Mesendoderm (in vitro differentiated cells): ENCODE measurements at regions not wholly inside any gene's neighbourhood (a gene's known extent, or its start where the extent isn't known, plus 50 kb on each side); places are given as distances from the start of the nearest gene placed in this dataset.
A peak's percentile ranks its signal among the peaks of the same experiment; 100 is the strongest.
"Not testable (repeated sequence)": the region's sequence is repeated elsewhere in the genome, so short reads cannot be mapped to it uniquely, and the experiment has no call there.

Source experiments
- DNase-seq: peaks from one replicate; pipeline ENCODE4 v3.0.0; 2013
- H2AK5ac ChIP-seq: 2 replicates; pipeline ENCODE4 v1.6.1; 2013; ENCODE audit warnings: low read length, inconsistent platforms
- H2BK120ac ChIP-seq: 2 replicates; pipeline ENCODE4 v1.6.1; 2013; ENCODE audit warnings: low read depth, mild to moderate bottlenecking, low read length, moderate library complexity, mixed read lengths
- H2BK15ac ChIP-seq: replicated peaks from 2 replicates; pipeline ENCODE4 v1.6.1; 2013; ENCODE audit warnings: low read depth, mild to moderate bottlenecking, moderate library complexity
- H2BK5ac ChIP-seq: 2 replicates; pipeline ENCODE4 v1.6.1; 2013; ENCODE audit warnings: low read length, inconsistent platforms
- H3K18ac ChIP-seq: 2 replicates; pipeline ENCODE4 v1.6.1; 2013; ENCODE audit warnings: mild to moderate bottlenecking, low read length, mixed read lengths
- H3K23ac ChIP-seq: one replicate; pipeline ENCODE4 v1.6.1; 2013; ENCODE audit warnings: low read length
- H3K27ac ChIP-seq: 2 replicates; pipeline ENCODE4 v1.5.1; 2013; ENCODE audit warnings: low read depth, mild to moderate bottlenecking, inconsistent platforms, low read length, moderate library complexity
- H3K27me3 ChIP-seq: 2 replicates; pipeline ENCODE4 v1.6.1; 2013; ENCODE audit warnings: low read length, control low read depth, mild to moderate bottlenecking, inconsistent platforms; ENCODE audit not compliant: insufficient read depth, poor library complexity
- H3K36me3 ChIP-seq: 2 replicates; pipeline ENCODE4 v1.6.1; 2013; ENCODE audit warnings: low read length, inconsistent platforms; ENCODE audit not compliant: control insufficient read depth, insufficient read depth
- H3K4ac ChIP-seq: one replicate; pipeline ENCODE4 v1.6.1; 2013; ENCODE audit warnings: low read depth, mild to moderate bottlenecking, low read length, moderate library complexity
- H3K4me1 ChIP-seq: 2 replicates; pipeline ENCODE4 v1.6.1; 2013; ENCODE audit warnings: low read depth, low read length, inconsistent platforms; ENCODE audit not compliant: control insufficient read depth
- H3K4me2 ChIP-seq: 2 replicates; pipeline ENCODE4 v1.6.1; 2013; ENCODE audit warnings: low read length
- H3K4me3 ChIP-seq: 2 replicates; pipeline ENCODE4 v1.5.1; 2013; ENCODE audit warnings: mild to moderate bottlenecking, low read length
- H3K56ac ChIP-seq: one replicate; pipeline ENCODE4 v1.6.1; 2013; ENCODE audit warnings: low read length
- H3K79me1 ChIP-seq: 2 replicates; pipeline ENCODE4 v1.6.1; 2013; ENCODE audit warnings: low read length, inconsistent platforms
- H3K79me2 ChIP-seq: 2 replicates; pipeline ENCODE4 v1.6.1; 2013; ENCODE audit warnings: mild to moderate bottlenecking, low read length; ENCODE audit not compliant: control insufficient read depth, insufficient read depth
- H3K9ac ChIP-seq: 2 replicates; pipeline ENCODE4 v1.6.1; 2013; ENCODE audit warnings: low read length, inconsistent platforms
- H4K5ac ChIP-seq: one replicate; pipeline ENCODE4 v1.6.1; 2013; ENCODE audit warnings: low read length
- H4K8ac ChIP-seq: one replicate; pipeline ENCODE4 v1.6.1; 2013; ENCODE audit warnings: low read depth, mild to moderate bottlenecking, control low read depth, low read length, moderate library complexity
- WGBS: extraction: QIAGEN DNeasy Blood & Tissue Kit; methylation state at CpG from one replicate; pipeline ENCODE4 v1.1.7; 2013; ENCODE audit warnings: low lambda C conversion rate, missing lambda C conversion rate; ENCODE audit not compliant: insufficient coverage; ENCODE audit errors: extremely low coverage; 5-methylcytosine and 5-hydroxymethylcytosine counted together

DNA sequence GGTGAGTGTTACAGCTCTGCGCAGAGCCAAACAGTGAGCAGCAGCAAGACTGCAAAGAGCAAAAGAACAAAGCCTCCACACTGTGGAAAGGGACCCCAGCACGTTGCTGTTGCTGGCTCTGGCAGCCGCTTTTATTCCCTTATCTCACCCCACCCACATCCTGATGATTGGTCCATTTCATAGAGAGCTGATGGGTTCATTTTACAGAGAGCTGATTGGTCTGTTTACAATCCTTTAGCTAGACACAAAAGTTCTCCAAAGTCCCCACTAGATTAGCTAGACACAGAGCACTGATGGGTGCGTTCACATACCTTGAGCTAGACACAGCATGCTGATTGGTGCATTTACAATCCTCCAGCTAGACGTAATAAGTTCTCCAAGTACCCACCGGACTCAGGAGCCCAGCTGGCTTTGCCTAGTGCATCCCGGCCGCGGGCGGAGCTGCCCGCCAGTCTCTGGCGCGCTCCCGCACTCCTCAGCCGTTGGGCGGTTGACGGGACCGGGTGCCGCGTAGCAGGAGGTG lies 291.4 kb upstream of the PRSS16 start:
- not testable (repeated sequence) for H2AK5ac ChIP-seq, H3K18ac ChIP-seq, H4K5ac ChIP-seq, H2BK120ac ChIP-seq, H3K36me3 ChIP-seq, H3K27ac ChIP-seq, H2BK5ac ChIP-seq, H3K79me1 ChIP-seq, H3K4ac ChIP-seq, H2BK15ac ChIP-seq, H3K23ac ChIP-seq, H3K4me2 ChIP-seq, H3K4me1 ChIP-seq, H3K27me3 ChIP-seq, H4K8ac ChIP-seq, H3K4me3 ChIP-seq, H3K79me2 ChIP-seq
- DNase-seq = peak; percentile 97
- WGBS = no CpG with 5 or more reads among the region's 20 CpGs
- Histone ChIP-seq H3K9ac (peak overlapping the region; percentile 40), H3K56ac (peak overlapping the region; percentile 75)

DNA sequence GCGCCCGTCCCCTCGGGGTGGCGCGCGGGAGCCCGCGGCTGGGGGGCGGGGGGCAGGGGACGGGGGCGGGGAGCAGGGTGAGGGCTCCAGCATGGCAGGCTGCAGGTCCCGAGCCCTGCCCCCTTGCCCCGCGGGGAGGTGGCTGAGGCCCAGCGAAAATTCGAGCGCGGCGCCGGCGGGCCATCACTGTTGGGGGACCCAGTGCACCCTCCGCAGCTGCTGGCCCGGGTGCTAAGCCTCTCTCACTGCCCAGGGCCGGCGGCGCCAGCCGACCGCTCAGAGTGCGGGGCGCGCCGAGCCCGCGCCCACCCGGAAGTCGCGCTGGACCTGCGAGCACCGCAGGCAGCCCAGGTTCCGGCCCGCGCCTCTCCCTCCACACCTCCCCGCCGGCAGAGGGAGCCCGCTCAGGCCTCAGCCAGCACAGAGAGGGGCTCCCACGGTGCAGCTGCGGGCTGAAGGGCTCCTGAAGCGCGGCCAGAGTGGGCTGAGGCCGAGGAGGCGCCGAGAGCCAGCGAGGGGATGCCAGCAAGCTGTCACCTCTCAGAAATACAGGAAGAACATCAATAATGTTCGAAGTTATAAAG lies 290.8 kb upstream of the PRSS16 start:
- not testable (repeated sequence) for H2BK15ac ChIP-seq, H3K23ac ChIP-seq, H3K18ac ChIP-seq, H3K36me3 ChIP-seq, H4K5ac ChIP-seq, H3K79me1 ChIP-seq, H3K4me2 ChIP-seq, H3K9ac ChIP-seq, H3K79me2 ChIP-seq, H3K27ac ChIP-seq, H2BK5ac ChIP-seq, H3K4me3 ChIP-seq, H3K27me3 ChIP-seq, H2AK5ac ChIP-seq, H4K8ac ChIP-seq, H3K4me1 ChIP-seq, H2BK120ac ChIP-seq, H3K4ac ChIP-seq
- H3K56ac ChIP-seq = peak overlapping the region; percentile 67
- peak; percentile 80 for DNase-seq
- no CpG with 5 or more reads among the region's 54 CpGs for WGBS

DNA sequence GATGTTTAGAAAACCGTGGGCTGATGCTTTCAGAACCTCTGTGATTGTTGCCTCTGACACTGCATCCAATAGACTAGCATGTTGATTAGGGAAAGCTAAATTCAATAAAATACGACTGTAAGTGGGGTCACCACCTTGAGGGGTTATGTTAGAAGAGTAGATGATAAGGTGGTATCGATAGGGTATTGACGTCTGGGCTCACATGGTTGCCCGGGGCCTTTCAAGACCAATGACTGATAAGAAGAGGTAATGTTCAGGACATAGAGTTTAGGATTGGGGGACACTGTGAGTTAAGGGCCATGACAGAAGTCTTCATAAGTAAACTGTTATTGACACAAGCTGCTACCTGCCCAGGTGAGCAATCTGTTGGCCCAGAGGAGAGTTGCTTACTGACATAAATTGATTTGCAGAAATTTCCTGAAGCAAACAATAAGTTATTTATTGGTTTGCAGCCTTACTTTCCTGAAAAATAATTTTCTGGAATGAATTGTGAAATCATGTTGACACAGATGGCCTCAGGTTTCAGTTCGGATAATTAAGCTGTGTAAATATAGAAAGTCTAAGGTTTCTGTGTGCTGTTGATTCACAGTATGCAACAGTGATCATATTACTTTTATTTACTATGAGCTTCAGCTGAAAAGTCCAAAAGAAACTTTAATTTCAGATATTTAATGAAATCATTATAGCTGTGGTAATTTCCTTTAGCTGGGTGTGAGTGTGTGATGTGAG lies 289.9 kb upstream of the PRSS16 start:
- H4K5ac ChIP-seq = not testable (repeated sequence)
- no CpG with 5 or more reads among the region's 6 CpGs for WGBS

DNA sequence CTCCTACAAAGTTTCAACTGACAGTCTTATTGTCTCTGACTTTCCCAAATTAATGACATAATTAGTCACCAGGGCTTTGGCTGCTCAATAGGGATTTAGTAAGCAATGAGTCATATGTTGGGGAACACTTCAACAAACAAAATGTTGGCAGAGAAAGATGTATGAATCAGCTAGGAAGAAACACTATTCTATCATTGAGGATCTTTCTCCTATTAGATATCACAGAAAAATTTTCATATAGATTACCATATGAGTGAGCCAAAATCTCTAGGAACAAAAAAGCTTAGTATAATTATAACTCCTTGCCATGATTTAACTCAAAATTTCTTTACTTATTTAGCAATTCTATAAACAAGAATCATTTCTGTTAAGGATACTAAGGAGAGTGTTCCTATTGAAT lies 286.3 kb upstream of the PRSS16 start:
- H3K4me2 ChIP-seq, H2AK5ac ChIP-seq, H3K36me3 ChIP-seq, H3K79me2 ChIP-seq, H2BK15ac ChIP-seq, H3K9ac ChIP-seq, H4K5ac ChIP-seq, H3K23ac ChIP-seq, H3K4me3 ChIP-seq, H3K56ac ChIP-seq, H4K8ac ChIP-seq, H2BK120ac ChIP-seq, DNase-seq, H3K4ac ChIP-seq, H3K27me3 ChIP-seq, H3K18ac ChIP-seq, H3K4me1 ChIP-seq, H3K79me1 ChIP-seq, H2BK5ac ChIP-seq, H3K27ac ChIP-seq: not testable (repeated sequence)

More for the DNA sequence above, 289.9 kb upstream of the PRSS16 start:
- H2BK15ac ChIP-seq, H2AK5ac ChIP-seq, H3K27ac ChIP-seq, H3K9ac ChIP-seq, H3K18ac ChIP-seq, H3K36me3 ChIP-seq, H3K56ac ChIP-seq, H3K79me1 ChIP-seq, H3K27me3 ChIP-seq, H3K23ac ChIP-seq, H3K4me2 ChIP-seq, H4K8ac ChIP-seq, H2BK5ac ChIP-seq, H3K79me2 ChIP-seq, H3K4me1 ChIP-seq, H3K4ac ChIP-seq, H3K4me3 ChIP-seq, H2BK120ac ChIP-seq: not testable (repeated sequence)
- DNase-seq = peak; percentile 2

DNA sequence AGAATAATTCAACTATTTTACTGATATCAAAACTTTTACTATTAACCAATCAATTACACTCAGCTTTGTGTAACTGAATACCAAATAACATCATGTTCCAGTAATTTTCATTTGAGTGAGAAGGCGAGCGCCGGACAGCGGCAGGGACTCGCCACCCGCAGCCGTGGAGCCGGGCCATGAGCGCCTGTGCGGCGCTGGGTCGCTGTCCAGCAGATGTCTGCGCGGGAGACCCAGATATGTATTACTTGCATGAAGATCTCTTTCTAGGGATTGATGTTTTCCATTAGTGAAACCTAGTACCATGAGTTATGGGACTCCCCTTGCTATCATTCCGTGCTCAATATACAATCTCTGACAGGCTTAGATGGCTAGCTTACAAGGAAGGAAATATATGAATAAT lies 245.1 kb upstream of the PRSS16 start:
- H3K36me3 ChIP-seq = no peaks in the 10 kb centered on the region
- H2BK120ac ChIP-seq = no peak overlapping the region
- H3K27ac ChIP-seq = no peak overlapping the region
- H2BK15ac ChIP-seq = no peak overlapping the region
- H3K4me1 ChIP-seq = no peaks in the 10 kb centered on the region
- H3K4me3 ChIP-seq = no peak overlapping the region
- no peak overlapping the region for H3K4ac ChIP-seq
- no peak overlapping the region for H3K9ac ChIP-seq
- H3K79me1 ChIP-seq = no peaks in the 10 kb centered on the region
- no peak overlapping the region for H3K23ac ChIP-seq
- H3K4me2 ChIP-seq = no peak overlapping the region
- no peaks in the 10 kb centered on the region for H3K79me2 ChIP-seq
- H4K8ac ChIP-seq = no peak overlapping the region
- no peak overlapping the region for H4K5ac ChIP-seq
- H3K18ac ChIP-seq = no peak overlapping the region
- no peak overlapping the region for H3K56ac ChIP-seq
- H3K27me3 ChIP-seq = no peaks in the 10 kb centered on the region
- WGBS = no CpG with 5 or more reads among the region's 15 CpGs
- no peak overlapping the region for H2AK5ac ChIP-seq
- no peak for DNase-seq
- no peak overlapping the region for H2BK5ac ChIP-seq

DNA sequence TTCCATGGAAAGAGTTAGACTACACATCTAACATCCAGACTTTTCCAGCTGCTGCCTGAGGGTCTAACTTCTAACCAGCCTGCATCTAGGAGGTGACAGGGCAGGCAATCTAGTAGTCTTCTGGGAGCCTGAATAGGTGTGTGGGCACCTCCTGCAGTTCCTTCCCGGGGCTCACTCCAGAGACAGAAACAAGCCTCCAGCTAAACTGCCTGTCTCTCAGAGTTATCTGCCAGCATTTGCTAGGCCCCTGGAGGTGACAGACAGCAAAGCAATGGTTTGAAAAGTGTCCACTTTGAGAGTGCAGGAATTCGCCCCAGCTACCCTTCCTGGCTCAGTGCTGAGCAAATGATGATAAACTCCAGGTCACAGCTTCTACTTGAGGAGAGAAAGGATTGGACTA lies 240.5 kb upstream of the PRSS16 start:
- Histone ChIP-seq H3K27me3 (no peaks in the 10 kb centered on the region), H3K79me1 (no peaks in the 10 kb centered on the region), H3K36me3 (no peaks in the 10 kb centered on the region), H3K56ac (no peak overlapping the region), H2BK15ac (no peak overlapping the region), H3K23ac (no peak overlapping the region), H3K79me2 (no peaks in the 10 kb centered on the region), H3K4me1 (no peaks in the 10 kb centered on the region), H3K9ac (no peak overlapping the region), H2AK5ac (no peak overlapping the region), H3K27ac (no peak overlapping the region), H3K4me3 (no peak overlapping the region), H4K8ac (no peak overlapping the region), H4K5ac (no peak overlapping the region), H3K4me2 (no peak overlapping the region), H3K4ac (no peak overlapping the region), H2BK120ac (no peak overlapping the region), H3K18ac (no peak overlapping the region), H2BK5ac (no peak overlapping the region)
- peak; percentile 60 for DNase-seq
- no CpG with 5 or more reads among the region's 2 CpGs for WGBS
